ENCODE measurements at regions not wholly inside any gene's neighbourhood (a gene's known extent, or its start where the extent isn't known, plus 50 kb on each side); places are given as distances from the start of the nearest gene placed in this dataset.

- Mint-ChIP-seq H3K4me1 (ENCODE audit: unreplicated experiment) (peaks cover 15% of the 10 kb centered on the region), H3K27me3 (ENCODE audit: unreplicated experiment) (no peaks in the 10 kb centered on the region), H3K27ac (ENCODE audit: unreplicated experiment) (no peak overlapping the region), H3K9me3 (ENCODE audit: unreplicated experiment) (no peaks in the 10 kb centered on the region), H3K4me3 (ENCODE audit: unreplicated experiment) (no peak overlapping the region), H3K36me3 (ENCODE audit: low read depth, unreplicated experiment) (no peaks in the 10 kb centered on the region)
- DNase-seq (ENCODE audit: low spot score): no peak
- no peak for TF ChIP-seq CTCF (IDR thresholded peaks at IDR 0.05; ENCODE audit: unreplicated experiment)
Measured at GRCh38 chr2:196410008-196410407, 229.5 kb upstream of the CCDC150 start.

- Mint-ChIP-seq H3K27me3 (ENCODE audit: unreplicated experiment) (no peaks in the 10 kb centered on the region), H3K4me1 (ENCODE audit: unreplicated experiment) (peaks cover 9% of the 10 kb centered on the region), H3K36me3 (ENCODE audit: low read depth, unreplicated experiment) (no peaks in the 10 kb centered on the region), H3K4me3 (ENCODE audit: unreplicated experiment) (no peak overlapping the region), H3K9me3 (ENCODE audit: unreplicated experiment) (no peaks in the 10 kb centered on the region), H3K27ac (ENCODE audit: unreplicated experiment) (no peak overlapping the region)
- DNase-seq (ENCODE audit: low spot score): no peak
- TF ChIP-seq CTCF (IDR thresholded peaks at IDR 0.05; ENCODE audit: unreplicated experiment): no peak
Measured at GRCh38 chr2:196413821-196414274, 225.7 kb upstream of the CCDC150 start.

DNA sequence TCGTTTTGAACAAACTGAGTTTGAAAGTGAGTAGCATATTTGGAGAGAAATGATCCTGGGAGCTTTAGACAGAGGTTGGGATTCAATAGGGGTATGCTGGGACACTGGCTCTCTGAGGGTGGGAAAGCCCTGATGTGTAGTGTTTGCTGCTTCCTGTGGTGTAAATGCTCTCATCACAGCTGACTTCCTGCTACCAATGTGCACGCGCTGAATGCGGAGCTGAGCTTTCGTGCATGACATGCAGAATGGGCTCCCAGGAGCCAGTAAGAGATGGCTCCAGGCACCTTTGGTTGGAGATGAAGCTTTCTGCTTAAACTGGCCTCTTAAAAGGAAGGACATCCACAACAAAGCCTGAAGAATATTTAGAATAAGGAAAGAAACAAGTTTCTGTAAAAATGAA, 224.1 kb upstream of the CCDC150 start:
- Mint-ChIP-seq H3K4me1 (ENCODE audit: unreplicated experiment) (peaks cover 3% of the 10 kb centered on the region), H3K9me3 (ENCODE audit: unreplicated experiment) (no peaks in the 10 kb centered on the region), H3K36me3 (ENCODE audit: low read depth, unreplicated experiment) (no peaks in the 10 kb centered on the region), H3K27ac (ENCODE audit: unreplicated experiment) (no peak overlapping the region), H3K4me3 (ENCODE audit: unreplicated experiment) (no peak overlapping the region), H3K27me3 (ENCODE audit: unreplicated experiment) (no peaks in the 10 kb centered on the region)
- no peak for TF ChIP-seq CTCF (IDR thresholded peaks at IDR 0.05; ENCODE audit: unreplicated experiment)
- no peak for DNase-seq (ENCODE audit: low spot score)

DNA sequence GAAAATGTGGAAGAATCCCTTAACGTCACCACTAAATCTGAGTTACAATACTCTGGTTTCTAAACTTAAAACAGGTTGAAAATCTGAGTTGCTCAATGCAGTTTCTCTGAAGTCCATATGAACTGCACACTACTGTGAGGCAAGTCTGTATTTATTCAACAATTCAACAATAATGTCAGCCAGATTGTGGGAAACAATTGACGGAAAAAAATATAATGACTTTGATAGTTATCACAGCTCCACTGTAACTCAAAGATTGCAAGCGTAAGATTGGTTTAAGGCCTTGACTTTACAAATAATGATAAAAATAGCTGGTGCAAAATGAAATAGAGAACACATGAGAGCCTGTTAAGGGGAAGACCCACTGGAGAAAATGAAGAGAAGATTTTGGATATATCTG, 219.4 kb upstream of the CCDC150 start:
- no peaks in the 10 kb centered on the region for H3K36me3 Mint-ChIP-seq (ENCODE audit: low read depth, unreplicated experiment)
- H3K27ac Mint-ChIP-seq (ENCODE audit: unreplicated experiment): no peak overlapping the region
- DNase-seq (ENCODE audit: low spot score): no peak
- no peak overlapping the region for H3K4me3 Mint-ChIP-seq (ENCODE audit: unreplicated experiment)
- no peaks in the 10 kb centered on the region for H3K9me3 Mint-ChIP-seq (ENCODE audit: unreplicated experiment)
- H3K4me1 Mint-ChIP-seq (ENCODE audit: unreplicated experiment): no peaks in the 10 kb centered on the region
- TF ChIP-seq CTCF (IDR thresholded peaks at IDR 0.05; ENCODE audit: unreplicated experiment): no peak
- no peaks in the 10 kb centered on the region for H3K27me3 Mint-ChIP-seq (ENCODE audit: unreplicated experiment)

GRCh38 chr2:196421880-196422279, 217.6 kb upstream of the CCDC150 start:
- Mint-ChIP-seq H3K36me3 (ENCODE audit: low read depth, unreplicated experiment) (no peaks in the 10 kb centered on the region), H3K4me3 (ENCODE audit: unreplicated experiment) (no peak overlapping the region), H3K27me3 (ENCODE audit: unreplicated experiment) (no peaks in the 10 kb centered on the region), H3K9me3 (ENCODE audit: unreplicated experiment) (no peaks in the 10 kb centered on the region), H3K27ac (ENCODE audit: unreplicated experiment) (no peak overlapping the region), H3K4me1 (ENCODE audit: unreplicated experiment) (no peaks in the 10 kb centered on the region)
- TF ChIP-seq CTCF (IDR thresholded peaks at IDR 0.05; ENCODE audit: unreplicated experiment): no peak
- no peak for DNase-seq (ENCODE audit: low spot score)

All from endothelial cell (in vitro differentiated cells).